GM18505 (cell line): ENCODE measurements at regions not wholly inside any gene's neighbourhood (a gene's known extent, or its start where the extent isn't known, plus 50 kb on each side); places are given as distances from the start of the nearest gene placed in this dataset.

Source experiments
- ATAC-seq: cut with Tn5 transposase; IDR thresholded peaks from one replicate; pipeline ENCODE4 v1.9.1; 2021; ENCODE audit not compliant: unreplicated experiment
- POLR2A ChIP-seq: IDR thresholded peaks from 4 replicates; pipeline ENCODE4 v1.6.1; 2011; ENCODE audit warnings: borderline replicate concordance; ENCODE audit not compliant: insufficient read depth, insufficient read length; ENCODE audit errors: extremely low read depth

GRCh38 chr6:50974319-50974718, 155.6 kb downstream of the TFAP2B start:
- no peak for TF ChIP-seq POLR2A
- ATAC-seq: no peak

DNA sequence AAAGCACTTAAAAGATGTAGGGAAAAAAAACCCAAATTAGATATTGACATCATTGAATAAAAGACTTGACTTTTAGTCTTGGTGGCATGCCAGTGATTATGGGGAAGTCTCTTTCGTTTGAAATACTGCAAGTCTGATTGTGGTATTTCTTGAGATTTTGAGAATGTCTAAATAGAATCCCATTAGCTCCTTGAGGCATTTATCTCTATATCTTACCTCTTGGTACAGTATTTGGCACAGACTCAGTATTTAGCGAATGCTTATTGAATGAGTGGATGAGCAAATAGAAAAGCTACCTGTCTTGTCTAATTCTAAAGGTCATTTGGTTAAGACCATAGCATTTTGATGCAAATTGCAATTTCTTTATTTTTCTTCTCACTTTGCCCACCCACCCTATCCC, 156.5 kb downstream of the TFAP2B start:
- no peak for TF ChIP-seq POLR2A
- ATAC-seq: no peak

GRCh38 chr6:50976907-50977306, 158.2 kb downstream of the TFAP2B start:
- no peak for TF ChIP-seq POLR2A
- no peak for ATAC-seq

DNA sequence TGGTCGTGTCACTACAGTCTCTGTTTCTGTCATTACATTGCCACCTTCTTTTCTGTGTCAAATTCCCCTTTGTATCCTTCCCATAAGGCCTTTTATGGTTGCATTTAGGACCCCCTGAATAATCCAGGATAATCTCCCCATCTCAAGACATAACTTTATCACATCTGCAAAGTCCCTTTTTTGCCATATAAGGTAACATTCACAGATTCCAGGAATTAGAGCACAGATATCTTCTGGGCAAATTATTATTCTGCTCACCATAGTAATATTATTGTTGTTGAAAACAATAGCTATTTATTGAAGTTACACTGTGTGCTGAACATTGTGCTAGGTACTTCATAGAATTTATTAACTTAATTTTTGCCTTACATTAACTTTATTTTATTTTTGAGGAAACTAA, 159.1 kb downstream of the TFAP2B start:
- TF ChIP-seq POLR2A: no peak
- ATAC-seq: no peak

DNA sequence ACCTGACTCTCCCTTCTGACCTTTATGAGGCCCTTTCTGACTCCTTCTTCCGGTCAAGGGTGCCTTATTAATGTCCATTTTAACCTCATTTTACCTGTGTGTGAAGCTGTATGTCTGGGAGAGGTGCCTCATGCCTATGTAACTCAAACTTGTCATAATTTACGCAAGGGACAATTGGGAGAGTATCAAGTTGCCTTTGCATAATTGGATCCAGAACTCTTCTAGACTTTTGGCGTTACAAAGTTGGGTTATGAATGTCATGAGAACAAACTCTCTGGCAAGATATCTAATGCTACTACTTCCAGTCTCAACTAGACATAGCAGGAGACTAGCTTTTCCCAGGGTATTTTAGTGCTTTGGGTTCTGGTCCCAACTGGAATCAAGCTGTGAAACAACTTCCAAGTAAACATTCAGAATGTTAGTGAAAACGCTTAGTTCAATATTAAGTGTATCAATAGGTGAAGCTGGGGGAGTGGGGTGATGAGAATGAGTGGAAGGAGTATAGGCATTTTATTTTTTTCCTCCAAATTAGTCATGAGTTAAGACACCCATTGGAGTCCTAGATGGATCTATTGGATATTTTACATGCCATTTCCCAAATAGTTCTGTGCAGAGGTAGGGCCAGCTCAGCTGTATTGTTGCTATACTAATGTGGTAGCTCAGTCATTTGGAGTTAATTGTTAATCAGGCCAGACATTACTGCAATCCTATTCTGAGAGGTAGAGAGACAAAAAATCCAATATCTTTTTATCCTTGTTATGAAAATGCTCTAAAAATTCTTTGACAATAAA, 159.9 kb downstream of the TFAP2B start:
- no peak for ATAC-seq
- no peak for TF ChIP-seq POLR2A

DNA sequence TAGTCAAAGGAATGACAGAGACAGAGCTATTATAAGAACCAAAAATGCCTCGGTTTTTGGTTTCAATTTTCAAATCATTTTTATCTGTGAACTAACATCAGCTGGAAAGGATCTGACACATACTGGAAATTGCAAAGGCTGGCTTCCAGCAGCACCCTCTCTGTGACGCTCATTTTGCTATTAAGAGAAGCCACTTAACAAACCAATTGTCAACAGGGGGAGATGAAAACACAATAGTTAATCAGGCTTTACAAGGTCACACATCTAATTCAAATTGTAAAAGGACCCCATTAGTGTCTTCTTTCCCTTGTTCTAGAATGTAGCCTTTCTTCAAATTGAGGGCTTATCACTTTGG, 160.5 kb downstream of the TFAP2B start:
- TF ChIP-seq POLR2A: no peak
- ATAC-seq: no peak

GRCh38 chr6:50984135-50984534, 165.5 kb downstream of the TFAP2B start:
- ATAC-seq: no peak
- no peak for TF ChIP-seq POLR2A

DNA sequence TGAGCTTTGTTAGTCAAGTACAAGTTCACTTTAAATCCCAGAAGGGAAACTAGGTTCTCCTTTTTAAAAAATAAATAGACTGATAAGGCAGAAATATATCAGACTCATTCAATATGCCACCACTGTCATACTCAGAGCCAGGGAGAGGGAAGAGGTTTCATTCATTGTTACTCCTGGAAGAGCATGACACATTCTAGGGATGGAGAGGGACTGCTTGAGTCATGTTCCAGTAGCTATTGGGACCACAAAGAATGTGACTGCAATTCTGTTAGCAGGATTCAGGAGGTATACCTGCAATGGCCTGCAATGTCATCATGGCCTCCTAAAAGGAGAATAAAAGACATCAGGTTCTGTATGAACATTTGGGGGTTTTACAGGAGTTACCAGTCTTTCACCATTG, 167.6 kb downstream of the TFAP2B start:
- no peak for ATAC-seq

GRCh38 chr6:50989123-50989522, 170.5 kb downstream of the TFAP2B start:
- TF ChIP-seq POLR2A: no peak
- no peak for ATAC-seq

More for the DNA sequence above, 167.6 kb downstream of the TFAP2B start:
- no peak for TF ChIP-seq POLR2A

- ATAC-seq: no peak
- no peak for TF ChIP-seq POLR2A
Measured at GRCh38 chr6:50990750-50991446, 172.2 kb downstream of the TFAP2B start.

DNA sequence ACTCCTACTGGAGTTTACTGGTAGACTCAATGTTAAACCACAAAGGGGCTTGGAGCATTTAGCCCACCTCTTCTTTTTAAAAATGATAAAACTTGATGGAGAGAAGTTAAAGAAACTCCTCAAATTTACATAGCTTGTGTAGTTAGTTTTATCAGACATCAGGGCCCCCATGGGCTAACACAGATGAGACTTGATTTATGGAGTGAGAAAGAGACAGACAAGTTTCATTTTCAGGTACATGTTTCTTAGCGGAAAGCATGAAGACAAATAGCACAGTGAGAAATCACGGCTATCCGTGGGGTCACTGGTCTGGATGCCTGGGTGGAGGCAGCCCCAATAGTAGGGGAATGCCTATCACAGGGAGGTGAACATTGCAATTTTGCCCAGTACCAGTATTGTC, 173.6 kb downstream of the TFAP2B start:
- no peak for ATAC-seq
- no peak for TF ChIP-seq POLR2A

- TF ChIP-seq POLR2A: no peak
Measured at GRCh38 chr6:50992704-50993625, 174.3 kb downstream of the TFAP2B start.

More at GRCh38 chr6:50992704-50993625, 174.3 kb downstream of the TFAP2B start:
- ATAC-seq: no peak
